ENCODE measurements at regions not wholly inside any gene's neighbourhood (a gene's known extent, or its start where the extent isn't known, plus 50 kb on each side); places are given as distances from the start of the nearest gene placed in this dataset.

DNA sequence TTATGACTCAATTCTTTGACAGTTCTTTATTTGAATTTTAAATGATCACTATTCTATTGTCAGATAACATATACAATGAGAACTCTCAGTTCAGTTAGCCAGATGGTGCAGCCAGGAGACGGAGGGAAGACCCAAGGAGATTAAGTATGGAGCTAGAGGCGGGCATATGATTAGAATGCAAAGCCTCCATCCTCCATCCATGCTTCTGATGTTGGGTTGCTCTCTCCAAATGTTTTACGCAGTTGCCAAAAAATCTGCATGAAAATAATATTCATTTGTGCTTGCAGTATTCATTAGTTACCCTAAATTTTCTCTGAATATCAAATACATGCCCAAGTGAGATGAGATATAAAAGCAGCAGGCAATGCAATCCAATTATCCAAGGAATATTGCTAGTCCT lies 874.8 kb downstream of the C4orf33 start:
- Histone ChIP-seq H3K9me3 (ENCODE audit: control insufficient read depth, insufficient read depth, low read length) (peaks cover 3% of the 10 kb centered on the region; the same call in 1 of the 2 replicates), H2BK15ac (ENCODE audit: low read depth, low read length) (no peak overlapping the region), H2BK120ac (ENCODE audit: low read depth, low read length) (no peak overlapping the region), H3K27me3 (ENCODE audit: control insufficient read depth, insufficient read depth, low read length) (no peaks in the 10 kb centered on the region), H3K4me3 (ENCODE audit: insufficient read depth, low read depth, low read length) (no peak overlapping the region), H4K20me1 (ENCODE audit: insufficient read depth, low read length) (no peaks in the 10 kb centered on the region), H2BK5ac (ENCODE audit: low read depth, low read length, poor library complexity, severe bottlenecking) (no peak overlapping the region), H3K56ac (ENCODE audit: extremely low read depth, insufficient read depth, low read length) (no peak overlapping the region), H4K5ac (ENCODE audit: low read depth, low read length) (no peak overlapping the region), H3K9me1 (ENCODE audit: insufficient read depth, low read length) (no peaks in the 10 kb centered on the region), H3K23ac (ENCODE audit: low read depth, low read length) (no peak overlapping the region), H3K4ac (ENCODE audit: low read depth, low read length) (no peak overlapping the region), H3K27ac (ENCODE audit: insufficient read depth, low read length) (no peak overlapping the region), H3K36me3 (ENCODE audit: control insufficient read depth, insufficient read depth, low read length) (no peaks in the 10 kb centered on the region), H3K4me2 (ENCODE audit: low read depth, low read length) (no peak overlapping the region), H2AFZ (replicated peaks; ENCODE audit: low read length, poor library complexity) (no peak overlapping the region), H4K8ac (ENCODE audit: low read depth in 2 of 2, low read length in 2 of 2) (no peak overlapping the region), H2AK5ac (ENCODE audit: low read depth, low read length) (no peak overlapping the region), H2BK20ac (ENCODE audit: low read depth, low read length) (no peak overlapping the region), H3K4me1 (ENCODE audit: control insufficient read depth, insufficient read depth, low read length) (no peaks in the 10 kb centered on the region), H3K79me1 (ENCODE audit: low read depth in 1 of 2, low read length in 2 of 2) (no peaks in the 10 kb centered on the region), H3K18ac (ENCODE audit: low read depth, low read length) (no peak overlapping the region), H3K9ac (ENCODE audit: low read depth, low read length) (no peak overlapping the region), H2AK9ac (replicated peaks; ENCODE audit: low read depth, low read length, poor library complexity) (no peak overlapping the region), H4K91ac (ENCODE audit: insufficient read depth, low read depth, low read length) (no peak overlapping the region), H3K14ac (replicated peaks; ENCODE audit: low read depth, low read length) (no peak overlapping the region)
- intact Hi-C loops (cut with micrococcal nuclease) = no loop called here
- DNase-seq (no peak), ATAC-seq (ENCODE audit: low read depth) (no peak)
- ChIA-PET POLR2A (ENCODE audit: unreplicated experiment) (no interaction called here), CTCF (interaction anchor here (0.8 kb wide), 1 partner anchor 173 kb away, joined by 4 read pairs; no protein-coding TSS in a partner anchor)
- dilution Hi-C loops (cut with HindIII; ENCODE audit: low sequenced_read_pairs, unreplicated experiment) = no loop called here
- TF ChIP-seq, protein P1, sequence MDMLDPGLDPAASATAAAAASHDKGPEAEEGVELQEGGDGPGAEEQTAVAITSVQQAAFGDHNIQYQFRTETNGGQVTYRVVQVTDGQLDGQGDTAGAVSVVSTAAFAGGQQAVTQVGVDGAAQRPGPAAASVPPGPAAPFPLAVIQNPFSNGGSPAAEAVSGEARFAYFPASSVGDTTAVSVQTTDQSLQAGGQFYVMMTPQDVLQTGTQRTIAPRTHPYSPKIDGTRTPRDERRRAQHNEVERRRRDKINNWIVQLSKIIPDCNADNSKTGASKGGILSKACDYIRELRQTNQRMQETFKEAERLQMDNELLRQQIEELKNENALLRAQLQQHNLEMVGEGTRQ (IDR thresholded peaks at IDR 0.05; ENCODE audit: low read depth, low read length) = no peak
- TF ChIP-seq, protein P2, sequence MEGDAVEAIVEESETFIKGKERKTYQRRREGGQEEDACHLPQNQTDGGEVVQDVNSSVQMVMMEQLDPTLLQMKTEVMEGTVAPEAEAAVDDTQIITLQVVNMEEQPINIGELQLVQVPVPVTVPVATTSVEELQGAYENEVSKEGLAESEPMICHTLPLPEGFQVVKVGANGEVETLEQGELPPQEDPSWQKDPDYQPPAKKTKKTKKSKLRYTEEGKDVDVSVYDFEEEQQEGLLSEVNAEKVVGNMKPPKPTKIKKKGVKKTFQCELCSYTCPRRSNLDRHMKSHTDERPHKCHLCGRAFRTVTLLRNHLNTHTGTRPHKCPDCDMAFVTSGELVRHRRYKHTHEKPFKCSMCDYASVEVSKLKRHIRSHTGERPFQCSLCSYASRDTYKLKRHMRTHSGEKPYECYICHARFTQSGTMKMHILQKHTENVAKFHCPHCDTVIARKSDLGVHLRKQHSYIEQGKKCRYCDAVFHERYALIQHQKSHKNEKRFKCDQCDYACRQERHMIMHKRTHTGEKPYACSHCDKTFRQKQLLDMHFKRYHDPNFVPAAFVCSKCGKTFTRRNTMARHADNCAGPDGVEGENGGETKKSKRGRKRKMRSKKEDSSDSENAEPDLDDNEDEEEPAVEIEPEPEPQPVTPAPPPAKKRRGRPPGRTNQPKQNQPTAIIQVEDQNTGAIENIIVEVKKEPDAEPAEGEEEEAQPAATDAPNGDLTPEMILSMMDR (conservative IDR thresholded peaks at IDR 0.05; ENCODE audit: low read depth, low read length) = no peak
- TF ChIP-seq MXI1 (IDR thresholded peaks at IDR 0.05; ENCODE audit: borderline replicate concordance, low read depth, low read length) (no peak), BHLHE40 (IDR thresholded peaks at IDR 0.05; ENCODE audit: low read depth, low read length) (no peak), RAD21 (IDR thresholded peaks at IDR 0.05; ENCODE audit: low read length) (no peak), RFX5 (IDR thresholded peaks at IDR 0.05; ENCODE audit: low read depth, low read length) (no peak), FOS (IDR thresholded peaks at IDR 0.05; ENCODE audit: low read depth, low read length) (no peak), RCOR1 (IDR thresholded peaks at IDR 0.05; ENCODE audit: insufficient replicate concordance, low read length) (no peak), NFE2L2 (IDR thresholded peaks at IDR 0.05; ENCODE audit: low read depth, low read length) (no peak), POLR2A (IDR thresholded peaks at IDR 0.05; ENCODE audit: low read depth, low read length) (no peak), MAFK (IDR thresholded peaks at IDR 0.05; ENCODE audit: low read depth, low read length) (no peak), CHD1 (IDR thresholded peaks at IDR 0.05; ENCODE audit: low read depth, low read length) (no peak)
- TF ChIP-seq, protein P3, sequence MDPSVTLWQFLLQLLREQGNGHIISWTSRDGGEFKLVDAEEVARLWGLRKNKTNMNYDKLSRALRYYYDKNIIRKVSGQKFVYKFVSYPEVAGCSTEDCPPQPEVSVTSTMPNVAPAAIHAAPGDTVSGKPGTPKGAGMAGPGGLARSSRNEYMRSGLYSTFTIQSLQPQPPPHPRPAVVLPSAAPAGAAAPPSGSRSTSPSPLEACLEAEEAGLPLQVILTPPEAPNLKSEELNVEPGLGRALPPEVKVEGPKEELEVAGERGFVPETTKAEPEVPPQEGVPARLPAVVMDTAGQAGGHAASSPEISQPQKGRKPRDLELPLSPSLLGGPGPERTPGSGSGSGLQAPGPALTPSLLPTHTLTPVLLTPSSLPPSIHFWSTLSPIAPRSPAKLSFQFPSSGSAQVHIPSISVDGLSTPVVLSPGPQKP (IDR thresholded peaks at IDR 0.05; ENCODE audit: borderline replicate concordance, low read depth, low read length) = no peak
- in situ Hi-C loops (cut with MboI; ENCODE audit: low sequenced_read_pairs) = no loop called here
- no CpG with 5 or more reads among the region's 3 CpGs for WGBS, 2 experiments (ENCODE audit: extremely low coverage in 2 of 2, insufficient read length in 1 of 2)
- no TSS peak for BruUV-seq (replicated peaks)

All from IMR-90 (cell line).